VCaP (cell line): ENCODE measurements at regions not wholly inside any gene's neighbourhood (a gene's known extent, or its start where the extent isn't known, plus 50 kb on each side); places are given as distances from the start of the nearest gene placed in this dataset.
"Not testable (repeated sequence)": the region's sequence is repeated elsewhere in the genome, so short reads cannot be mapped to it uniquely, and the experiment has no call there.

Experiments
- H3K27ac ChIP-seq: fragments of 450-650 bp; 2 replicates; pipeline ENCODE4 v1.5.1; 2017
- TF ChIP-seq, protein P1 (sequence below): fragments of 450-650 bp; conservative IDR thresholded peaks from 2 replicates; pipeline ENCODE4 v1.5.1; 2017; ENCODE audit warnings: mild to moderate bottlenecking, moderate library complexity

GRCh38 chr2:142805244-142805643 is 72.2 kb upstream of the KYNU start:
- no peak overlapping the region for H3K27ac ChIP-seq

GRCh38 chr2:142803158-142803557 is 74.3 kb upstream of the KYNU start:
- TF ChIP-seq, protein P1, sequence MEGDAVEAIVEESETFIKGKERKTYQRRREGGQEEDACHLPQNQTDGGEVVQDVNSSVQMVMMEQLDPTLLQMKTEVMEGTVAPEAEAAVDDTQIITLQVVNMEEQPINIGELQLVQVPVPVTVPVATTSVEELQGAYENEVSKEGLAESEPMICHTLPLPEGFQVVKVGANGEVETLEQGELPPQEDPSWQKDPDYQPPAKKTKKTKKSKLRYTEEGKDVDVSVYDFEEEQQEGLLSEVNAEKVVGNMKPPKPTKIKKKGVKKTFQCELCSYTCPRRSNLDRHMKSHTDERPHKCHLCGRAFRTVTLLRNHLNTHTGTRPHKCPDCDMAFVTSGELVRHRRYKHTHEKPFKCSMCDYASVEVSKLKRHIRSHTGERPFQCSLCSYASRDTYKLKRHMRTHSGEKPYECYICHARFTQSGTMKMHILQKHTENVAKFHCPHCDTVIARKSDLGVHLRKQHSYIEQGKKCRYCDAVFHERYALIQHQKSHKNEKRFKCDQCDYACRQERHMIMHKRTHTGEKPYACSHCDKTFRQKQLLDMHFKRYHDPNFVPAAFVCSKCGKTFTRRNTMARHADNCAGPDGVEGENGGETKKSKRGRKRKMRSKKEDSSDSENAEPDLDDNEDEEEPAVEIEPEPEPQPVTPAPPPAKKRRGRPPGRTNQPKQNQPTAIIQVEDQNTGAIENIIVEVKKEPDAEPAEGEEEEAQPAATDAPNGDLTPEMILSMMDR = no peak
- no peak overlapping the region for H3K27ac ChIP-seq

More at GRCh38 chr2:142805244-142805643, 72.2 kb upstream of the KYNU start:
- TF ChIP-seq, protein P1 = no peak

GRCh38 chr2:142796588-142796987 is 80.9 kb upstream of the KYNU start:
- TF ChIP-seq, protein P1 = no peak
- no peak overlapping the region for H3K27ac ChIP-seq

- TF ChIP-seq, protein P1 = no peak
- H3K27ac ChIP-seq = no peak overlapping the region
Observed at GRCh38 chr2:142796161-142796560, 81.3 kb upstream of the KYNU start.

DNA sequence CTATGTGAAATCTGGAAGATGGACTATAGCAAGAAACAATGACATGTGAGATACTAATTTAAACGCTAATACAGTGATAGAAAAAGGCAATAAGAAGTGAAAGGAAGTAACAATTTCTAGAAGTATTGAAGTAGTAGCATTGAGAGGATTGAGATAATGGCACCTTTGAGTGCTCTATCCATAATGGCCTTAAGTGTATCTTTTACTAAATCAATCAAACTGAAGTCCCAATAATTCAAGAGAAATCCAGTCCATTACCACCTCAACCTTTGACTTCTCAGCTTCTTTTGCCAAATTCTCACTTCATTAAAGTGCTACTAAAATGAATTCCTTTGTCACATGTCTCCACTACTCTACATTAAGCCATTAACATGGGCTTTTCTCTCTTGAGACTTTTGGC is 82.6 kb upstream of the KYNU start:
- TF ChIP-seq, protein P1 = no peak
- H3K27ac ChIP-seq = no peak overlapping the region

- H3K27ac ChIP-seq = not testable (repeated sequence)
Observed at GRCh38 chr2:142792328-142792727, 85.1 kb upstream of the KYNU start.

DNA sequence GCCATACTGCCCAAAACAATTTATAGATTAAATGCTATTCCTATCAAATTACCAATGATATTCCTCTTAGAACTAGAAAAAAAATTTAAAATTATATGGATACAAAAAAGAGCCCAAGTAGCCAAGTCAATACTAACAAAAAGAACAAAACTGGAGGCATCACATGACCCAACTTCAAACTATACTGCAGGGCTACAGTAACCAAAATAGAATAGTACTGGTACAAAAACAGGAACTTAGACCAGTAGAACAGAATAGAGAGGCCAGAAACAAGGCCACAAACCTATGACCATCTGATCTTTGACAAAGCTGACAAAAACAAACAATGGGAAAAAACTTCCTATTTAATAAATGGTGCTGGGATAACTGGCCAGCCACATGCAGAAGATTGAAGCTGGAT is 86.1 kb upstream of the KYNU start:
- no peak overlapping the region for H3K27ac ChIP-seq
- TF ChIP-seq, protein P1 = no peak

GRCh38 chr2:142786918-142787702 is 90.4 kb upstream of the KYNU start:
- TF ChIP-seq, protein P1 = no peak
- no peak overlapping the region for H3K27ac ChIP-seq
